ENCODE measurements at regions not wholly inside any gene's neighbourhood (a gene's known extent, or its start where the extent isn't known, plus 50 kb on each side); places are given as distances from the start of the nearest gene placed in this dataset.
"Not testable (repeated sequence)": the region's sequence is repeated elsewhere in the genome, so short reads cannot be mapped to it uniquely, and the experiment has no call there.

GRCh38 chr10:25828475-25828874 lies 105.6 kb upstream of the MYO3A start:
- Histone ChIP-seq H3K4me3 (no peak overlapping the region), H3K36me3 (no peaks in the 10 kb centered on the region), H3K9me3 (no peaks in the 10 kb centered on the region), H3K4me1 (no peaks in the 10 kb centered on the region), H3K27me3 (no peaks in the 10 kb centered on the region), H3K27ac (no peak overlapping the region)
- no peak for ATAC-seq
- TF ChIP-seq POLR2AphosphoS5 (IDR thresholded peaks at IDR 0.05) (no peak), EP300 (IDR thresholded peaks at IDR 0.05) (no peak), CTCF (IDR thresholded peaks at IDR 0.05) (no peak), POLR2A (IDR thresholded peaks at IDR 0.05) (no peak)
- 19 to 38% methylated on average over 4 of the region's 4 CpGs for WGBS, 2 donors (ENCODE audit: low coverage in 1 of 2)

DNA sequence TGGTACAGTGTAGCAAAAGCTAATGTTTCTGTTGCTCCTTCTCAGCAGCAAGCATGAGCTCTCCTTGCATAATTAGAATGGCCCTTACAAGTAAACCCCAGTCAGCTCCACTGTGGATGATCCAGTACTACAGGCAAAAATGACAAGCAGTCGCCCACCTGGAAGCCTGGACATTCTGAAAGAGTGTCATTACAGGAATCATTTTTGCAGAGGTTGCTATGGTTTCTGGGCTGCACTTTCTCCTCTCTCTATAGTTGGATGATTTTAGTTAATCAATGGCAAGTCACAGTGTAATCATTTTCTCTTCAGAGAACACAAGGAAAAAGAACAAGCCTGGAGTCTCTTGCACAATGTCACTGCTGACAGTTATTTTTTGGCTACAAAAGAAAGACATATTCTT lies 102.9 kb upstream of the MYO3A start:
- no peaks in the 10 kb centered on the region for H3K9me3 ChIP-seq
- H3K36me3 ChIP-seq = no peaks in the 10 kb centered on the region
- no peaks in the 10 kb centered on the region for H3K27me3 ChIP-seq
- no peak overlapping the region for H3K27ac ChIP-seq
- no peaks in the 10 kb centered on the region for H3K4me1 ChIP-seq
- no peak overlapping the region for H3K4me3 ChIP-seq
- 43% methylated on average over 1 of the region's 1 CpG; no CpG with 5 or more reads in 1 of the 2 donors for WGBS, 2 donors (ENCODE audit: low coverage in 1 of 2)
- TF ChIP-seq CTCF (IDR thresholded peaks at IDR 0.05) = no peak
- TF ChIP-seq POLR2AphosphoS5 (IDR thresholded peaks at IDR 0.05) = no peak
- TF ChIP-seq EP300 (IDR thresholded peaks at IDR 0.05) = no peak
- ATAC-seq = no peak

GRCh38 chr10:25839683-25840082 lies 94.3 kb upstream of the MYO3A start:
- Histone ChIP-seq H3K27me3 (no peaks in the 10 kb centered on the region), H3K4me1 (no peaks in the 10 kb centered on the region), H3K36me3 (no peaks in the 10 kb centered on the region), H3K27ac (no peak overlapping the region), H3K9me3 (no peaks in the 10 kb centered on the region), H3K4me3 (no peak overlapping the region)
- ATAC-seq = no peak
- WGBS, 2 donors (ENCODE audit: low coverage in 1 of 2) = 46 to 52% methylated on average over 3 of the region's 3 CpGs
- TF ChIP-seq POLR2A (IDR thresholded peaks at IDR 0.05) = no peak
- TF ChIP-seq CTCF (IDR thresholded peaks at IDR 0.05) = no peak
- TF ChIP-seq EP300 (IDR thresholded peaks at IDR 0.05) = no peak
- TF ChIP-seq POLR2AphosphoS5 (IDR thresholded peaks at IDR 0.05) = no peak

- 90 to 95% methylated on average over 3 of the region's 3 CpGs for WGBS, 2 donors (ENCODE audit: low coverage in 1 of 2)
- H3K9me3 ChIP-seq, ATAC-seq, H3K27ac ChIP-seq, H3K4me1 ChIP-seq, H3K36me3 ChIP-seq, H3K27me3 ChIP-seq, H3K4me3 ChIP-seq: not testable (repeated sequence)
Observed at GRCh38 chr10:25840875-25841274, 93.2 kb upstream of the MYO3A start.

- H3K4me3 ChIP-seq = no peak overlapping the region
- TF ChIP-seq EP300 (IDR thresholded peaks at IDR 0.05) (no peak), POLR2AphosphoS5 (IDR thresholded peaks at IDR 0.05) (no peak), CTCF (IDR thresholded peaks at IDR 0.05) (no peak), POLR2A (IDR thresholded peaks at IDR 0.05) (no peak)
- 57 to 67% methylated on average over 6 of the region's 6 CpGs for WGBS, 2 donors (ENCODE audit: low coverage in 1 of 2)
- H3K9me3 ChIP-seq = no peaks in the 10 kb centered on the region
- no peaks in the 10 kb centered on the region for H3K27me3 ChIP-seq
- H3K4me1 ChIP-seq = no peaks in the 10 kb centered on the region
- ATAC-seq = no peak
- no peak overlapping the region for H3K27ac ChIP-seq
- H3K36me3 ChIP-seq = no peaks in the 10 kb centered on the region
Observed at GRCh38 chr10:25842146-25842545, 91.9 kb upstream of the MYO3A start.
